Sigmoid colon (tissue), 3 donors: ENCODE measurements at regions not wholly inside any gene's neighbourhood (a gene's known extent, or its start where the extent isn't known, plus 50 kb on each side); places are given as distances from the start of the nearest gene placed in this dataset.

Source experiments
- POLR2A ChIP-seq, 2 donors: fragments of 450-650 bp; IDR thresholded peaks; one replicate each; pipeline ENCODE4 v1.6.1; 2016; ENCODE audit warnings: antibody characterized with exemption in 2 of 2, mild to moderate bottlenecking in 2 of 2, moderate library complexity in 2 of 2
- TF ChIP-seq, protein P1 (sequence below), 4 experiments: fragments of 450-650 bp in 3 of 4; fragments of 200-600 bp in 1 of 4; IDR thresholded peaks; one replicate each; pipeline ENCODE4 v1.5.1; 2016 to 2019; ENCODE audit warnings: antibody characterized with exemption in 4 of 4, mild to moderate bottlenecking in 3 of 4, moderate library complexity in 2 of 4

DNA sequence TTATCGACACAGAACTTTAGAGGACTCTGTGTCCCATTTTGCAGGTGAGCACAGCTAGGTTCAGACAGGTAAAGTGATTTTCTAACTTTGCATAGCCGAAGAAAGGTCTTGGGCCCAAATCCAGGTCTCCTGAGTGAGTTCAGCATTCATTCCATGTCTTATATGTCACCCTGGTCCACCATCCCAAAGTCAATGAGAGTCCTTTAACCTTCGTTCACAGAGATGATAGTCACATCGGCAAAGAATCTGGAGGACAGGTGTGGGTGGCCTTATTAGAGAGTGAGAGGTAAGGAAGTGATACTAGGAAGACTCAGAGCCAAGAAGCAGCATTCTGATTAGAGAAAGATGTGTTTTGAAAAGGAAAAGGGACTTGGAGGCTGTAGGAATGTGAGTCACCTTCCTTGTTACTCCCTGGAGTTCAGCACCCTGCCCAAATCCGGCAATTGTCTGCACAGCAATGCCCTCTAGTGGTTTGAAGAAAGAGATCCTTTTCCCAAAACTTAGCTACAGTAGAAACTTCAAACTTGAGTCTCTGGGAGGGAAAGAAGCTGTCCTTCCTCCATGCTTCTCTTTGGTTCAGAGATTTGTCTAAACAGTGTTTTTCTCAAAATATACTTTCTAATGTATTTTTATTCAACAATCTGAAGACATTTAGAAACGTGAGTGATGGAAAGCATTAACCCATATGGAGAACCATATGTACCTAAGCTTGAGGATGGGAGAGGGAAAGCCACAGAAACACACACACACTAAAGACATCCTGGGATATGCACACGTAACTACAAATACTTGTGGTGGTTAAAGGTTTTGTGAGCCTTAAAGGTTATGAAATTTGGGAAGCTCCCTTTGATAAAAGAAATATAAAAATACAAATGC lies 96.4 kb upstream of the SHISA6 start:
- TF ChIP-seq, protein P1, sequence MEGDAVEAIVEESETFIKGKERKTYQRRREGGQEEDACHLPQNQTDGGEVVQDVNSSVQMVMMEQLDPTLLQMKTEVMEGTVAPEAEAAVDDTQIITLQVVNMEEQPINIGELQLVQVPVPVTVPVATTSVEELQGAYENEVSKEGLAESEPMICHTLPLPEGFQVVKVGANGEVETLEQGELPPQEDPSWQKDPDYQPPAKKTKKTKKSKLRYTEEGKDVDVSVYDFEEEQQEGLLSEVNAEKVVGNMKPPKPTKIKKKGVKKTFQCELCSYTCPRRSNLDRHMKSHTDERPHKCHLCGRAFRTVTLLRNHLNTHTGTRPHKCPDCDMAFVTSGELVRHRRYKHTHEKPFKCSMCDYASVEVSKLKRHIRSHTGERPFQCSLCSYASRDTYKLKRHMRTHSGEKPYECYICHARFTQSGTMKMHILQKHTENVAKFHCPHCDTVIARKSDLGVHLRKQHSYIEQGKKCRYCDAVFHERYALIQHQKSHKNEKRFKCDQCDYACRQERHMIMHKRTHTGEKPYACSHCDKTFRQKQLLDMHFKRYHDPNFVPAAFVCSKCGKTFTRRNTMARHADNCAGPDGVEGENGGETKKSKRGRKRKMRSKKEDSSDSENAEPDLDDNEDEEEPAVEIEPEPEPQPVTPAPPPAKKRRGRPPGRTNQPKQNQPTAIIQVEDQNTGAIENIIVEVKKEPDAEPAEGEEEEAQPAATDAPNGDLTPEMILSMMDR (IDR thresholded peaks at IDR 0.05), result peak in 3 of 4 experiments; percentile 38 to 49 (median 44)
- no peak for TF ChIP-seq POLR2A (IDR thresholded peaks at IDR 0.05)
